ENCODE measurements at regions not wholly inside any gene's neighbourhood (a gene's known extent, or its start where the extent isn't known, plus 50 kb on each side); places are given as distances from the start of the nearest gene placed in this dataset.

- H3K4me1 ChIP-seq (ENCODE audit: control insufficient read depth in 1 of 2, insufficient read depth in 2 of 2, low read length in 2 of 2): no peaks in the 10 kb centered on the region
- H3K27me3 Mint-ChIP-seq (ENCODE audit: low read depth in 3 of 3): peaks cover 1 to 4% (median 4%) of the 10 kb centered on the region in 3 donors
- no peaks in the 10 kb centered on the region for H3K36me3 ChIP-seq (replicated peaks in 1 of 2; ENCODE audit: control insufficient read depth in 1 of 2, insufficient read depth in 2 of 2, low read length in 2 of 2)
- no peak overlapping the region for H3K27ac Mint-ChIP-seq
- no peaks in the 10 kb centered on the region for H3K79me2 ChIP-seq (ENCODE audit: insufficient read depth, low read length)
- TF ChIP-seq, protein P1, sequence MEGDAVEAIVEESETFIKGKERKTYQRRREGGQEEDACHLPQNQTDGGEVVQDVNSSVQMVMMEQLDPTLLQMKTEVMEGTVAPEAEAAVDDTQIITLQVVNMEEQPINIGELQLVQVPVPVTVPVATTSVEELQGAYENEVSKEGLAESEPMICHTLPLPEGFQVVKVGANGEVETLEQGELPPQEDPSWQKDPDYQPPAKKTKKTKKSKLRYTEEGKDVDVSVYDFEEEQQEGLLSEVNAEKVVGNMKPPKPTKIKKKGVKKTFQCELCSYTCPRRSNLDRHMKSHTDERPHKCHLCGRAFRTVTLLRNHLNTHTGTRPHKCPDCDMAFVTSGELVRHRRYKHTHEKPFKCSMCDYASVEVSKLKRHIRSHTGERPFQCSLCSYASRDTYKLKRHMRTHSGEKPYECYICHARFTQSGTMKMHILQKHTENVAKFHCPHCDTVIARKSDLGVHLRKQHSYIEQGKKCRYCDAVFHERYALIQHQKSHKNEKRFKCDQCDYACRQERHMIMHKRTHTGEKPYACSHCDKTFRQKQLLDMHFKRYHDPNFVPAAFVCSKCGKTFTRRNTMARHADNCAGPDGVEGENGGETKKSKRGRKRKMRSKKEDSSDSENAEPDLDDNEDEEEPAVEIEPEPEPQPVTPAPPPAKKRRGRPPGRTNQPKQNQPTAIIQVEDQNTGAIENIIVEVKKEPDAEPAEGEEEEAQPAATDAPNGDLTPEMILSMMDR (IDR thresholded peaks at IDR 0.05): no peak
- no peaks in the 10 kb centered on the region for H3K27me3 ChIP-seq (ENCODE audit: control insufficient read depth in 2 of 2, insufficient read depth in 2 of 2, low read length in 2 of 2)
- intact Hi-C loops (cut with micrococcal nuclease): no loop called here
- H3K4me3 ChIP-seq (replicated peaks in 1 of 3; ENCODE audit: low read depth in 2 of 3, low read length in 3 of 3): no peak overlapping the region
- H3K9me3 Mint-ChIP-seq: peaks cover 0 to 3% (median 0%) of the 10 kb centered on the region in 7 donors
- DNase-seq: no peak
- H3K36me3 Mint-ChIP-seq: no peaks in the 10 kb centered on the region
- H3K27ac ChIP-seq (ENCODE audit: low read depth in 1 of 2, low read length in 2 of 2): no peak overlapping the region
- no peaks in the 10 kb centered on the region for H3K9me3 ChIP-seq (replicated peaks in 1 of 2; ENCODE audit: control insufficient read depth in 1 of 2, insufficient read depth in 1 of 2, low read length in 2 of 2)
- no peaks in the 10 kb centered on the region for H4K20me1 ChIP-seq (ENCODE audit: insufficient read depth, low read length)
- H2AFZ ChIP-seq (ENCODE audit: insufficient read depth, low read depth, low read length, poor library complexity, severe bottlenecking): no peak overlapping the region
- H3K9ac ChIP-seq (ENCODE audit: insufficient read depth, low read length, poor library complexity, severe bottlenecking): no peak overlapping the region
- no peaks in the 10 kb centered on the region for H3K4me1 Mint-ChIP-seq
- no peak overlapping the region for H3K4me2 ChIP-seq (replicated peaks; ENCODE audit: extremely low read depth, low read length, poor library complexity, severe bottlenecking)
- no peak overlapping the region for H3K4me3 Mint-ChIP-seq
- WGBS (ENCODE audit: insufficient coverage): 80% methylated on average over 4 of the region's 10 CpGs
Measured at GRCh38 chr14:101221549-101222160, 318.1 kb upstream of the RTL1 start.

- Mint-ChIP-seq H3K27me3 (ENCODE audit: low read depth in 3 of 3) (peaks cover 1 to 6% (median 4%) of the 10 kb centered on the region in 3 donors), H3K27ac (no peak overlapping the region), H3K36me3 (no peaks in the 10 kb centered on the region), H3K4me1 (no peaks in the 10 kb centered on the region), H3K4me3 (no peak overlapping the region), H3K9me3 (peaks cover 0 to 3% (median 0%) of the 10 kb centered on the region in 7 donors)
- Histone ChIP-seq H3K4me3 (replicated peaks in 1 of 3; ENCODE audit: low read depth in 2 of 3, low read length in 3 of 3) (no peak overlapping the region), H3K9ac (ENCODE audit: insufficient read depth, low read length, poor library complexity, severe bottlenecking) (no peak overlapping the region), H2AFZ (ENCODE audit: insufficient read depth, low read depth, low read length, poor library complexity, severe bottlenecking) (no peak overlapping the region), H3K27me3 (ENCODE audit: control insufficient read depth in 2 of 2, insufficient read depth in 2 of 2, low read length in 2 of 2) (no peaks in the 10 kb centered on the region), H3K4me1 (ENCODE audit: control insufficient read depth in 1 of 2, insufficient read depth in 2 of 2, low read length in 2 of 2) (no peaks in the 10 kb centered on the region), H3K36me3 (replicated peaks in 1 of 2; ENCODE audit: control insufficient read depth in 1 of 2, insufficient read depth in 2 of 2, low read length in 2 of 2) (no peaks in the 10 kb centered on the region), H3K79me2 (ENCODE audit: insufficient read depth, low read length) (no peaks in the 10 kb centered on the region), H3K4me2 (replicated peaks; ENCODE audit: extremely low read depth, low read length, poor library complexity, severe bottlenecking) (no peak overlapping the region), H3K9me3 (replicated peaks in 1 of 2; ENCODE audit: control insufficient read depth in 1 of 2, insufficient read depth in 1 of 2, low read length in 2 of 2) (no peaks in the 10 kb centered on the region), H4K20me1 (ENCODE audit: insufficient read depth, low read length) (no peaks in the 10 kb centered on the region), H3K27ac (ENCODE audit: low read depth in 1 of 2, low read length in 2 of 2) (no peak overlapping the region)
- TF ChIP-seq, protein P1 (IDR thresholded peaks at IDR 0.05): no peak
- no peak for DNase-seq
- intact Hi-C loops (cut with micrococcal nuclease): no loop called here
- WGBS (ENCODE audit: insufficient coverage): 89% methylated on average over 3 of the region's 11 CpGs
Measured at GRCh38 chr14:101222362-101223070, 319.0 kb upstream of the RTL1 start.

All from CD14-positive monocyte (primary cell).